ENCODE measurements at regions not wholly inside any gene's neighbourhood (a gene's known extent, or its start where the extent isn't known, plus 50 kb on each side); places are given as distances from the start of the nearest gene placed in this dataset.

GRCh38 chr14:28426960-28427359 lies 339.6 kb upstream of the FOXG1 start:
- TF ChIP-seq CTCF (IDR thresholded peaks at IDR 0.05) (no peak), POLR2A (IDR thresholded peaks at IDR 0.05) (no peak)

Data from heart left ventricle (tissue), 13 donors.